ENCODE measurements at regions not wholly inside any gene's neighbourhood (a gene's known extent, or its start where the extent isn't known, plus 50 kb on each side); places are given as distances from the start of the nearest gene placed in this dataset.

GRCh38 chr11:92703449-92703830, 266.0 kb upstream of the MTNR1B start:
- 8% methylated on average over 3 of the region's 3 CpGs for WGBS (ENCODE audit: low lambda C conversion rate)
- peaks cover 5 to 36% of the 10 kb centered on the region in 2 experiments for H3K4me1 ChIP-seq (ENCODE audit: control insufficient read depth in 1 of 2, insufficient read depth in 2 of 2, low read depth in 1 of 2, low read length in 1 of 2)
- no peak for DNase-seq
- H3K9ac ChIP-seq, result peak overlapping the region; percentile 77
- no peaks in the 10 kb centered on the region for H3K9me2 ChIP-seq
- TF ChIP-seq MEF2A (IDR thresholded peaks at IDR 0.05; ENCODE audit: borderline replicate concordance, low read depth) (peak; percentile 20; the same call in 1 of the 2 replicates), ZBTB33 (IDR thresholded peaks at IDR 0.05; ENCODE audit: borderline replicate concordance, low read depth) (no peak), FOSL2 (IDR thresholded peaks at IDR 0.05; ENCODE audit: borderline replicate concordance, low read depth) (peak; percentile 28; the same call in 1 of the 2 replicates), JUND (IDR thresholded peaks at IDR 0.05) (0 out of 2 replicates have a peak, but pooled peaks have one; percentile 10), MAX (IDR thresholded peaks at IDR 0.05; ENCODE audit: low read depth) (0 out of 2 replicates have a peak, but pooled peaks have one; percentile 11), RFX5 (IDR thresholded peaks at IDR 0.05; ENCODE audit: low read length) (no peak), NFIC (IDR thresholded peaks at IDR 0.05; ENCODE audit: borderline replicate concordance) (peak; percentile 85), GATA2 (CRISPR knock-in tag; IDR thresholded peaks at IDR 0.05) (no peak)
- peaks cover 43% of the 10 kb centered on the region for H3F3A ChIP-seq (replicated peaks; ENCODE audit: insufficient read depth)
- no peaks in the 10 kb centered on the region for H3K27me3 ChIP-seq (ENCODE audit: insufficient read depth)
- peak overlapping the region; percentile 32; the same call in 1 of the 2 replicates for H2AFZ ChIP-seq (ENCODE audit: low read depth)
- H3K27ac ChIP-seq (ENCODE audit: low read depth in 2 of 2, low read length in 1 of 2), result peak overlapping the region; percentile 29 to 98; a peak in 3 of 4 replicates
- H3K36me3 ChIP-seq (replicated peaks in 1 of 2; ENCODE audit: control insufficient read depth in 1 of 2, insufficient read depth in 2 of 2, low read length in 1 of 2), result no peaks in the 10 kb centered on the region
- ChIA-PET CTCF (interaction anchor here (0.9 to 1.1 kb wide), 3 partner anchors 16 to 535 kb away, joined by 3 read pairs; no protein-coding TSS in a partner anchor), POLR2A (interaction anchor here (1.0 kb wide), 1 partner anchor 15 kb away, joined by 3 read pairs; no protein-coding TSS in a partner anchor)
- H3K4me2 ChIP-seq, result peak overlapping the region; percentile 35; the same call in 1 of the 2 replicates
- no peaks in the 10 kb centered on the region for H3K9me3 ChIP-seq
- H3K79me2 ChIP-seq (ENCODE audit: insufficient read depth), result no peaks in the 10 kb centered on the region
- H3K4me3 ChIP-seq (ENCODE audit: low read depth in 2 of 2, low read length in 1 of 2), result no peak overlapping the region
- no peaks in the 10 kb centered on the region for H4K20me1 ChIP-seq (ENCODE audit: insufficient read depth)

GRCh38 chr11:92707173-92707619, 262.3 kb upstream of the MTNR1B start:
- no peak overlapping the region; the same call in 1 of the 2 replicates for H3K9ac ChIP-seq
- ChIA-PET POLR2A (no interaction called here), CTCF (interaction anchor here (1.0 kb wide), 1 partner anchor 38 kb away, joined by 4 read pairs; no protein-coding TSS in a partner anchor)
- no peaks in the 10 kb centered on the region for H3K79me2 ChIP-seq (ENCODE audit: insufficient read depth)
- peak overlapping the region in 1 of 2 experiments; percentile 67; a peak in 3 of 4 replicates for H3K27ac ChIP-seq (ENCODE audit: low read depth in 2 of 2, low read length in 1 of 2)
- H3K4me1 ChIP-seq (ENCODE audit: control insufficient read depth in 1 of 2, insufficient read depth in 2 of 2, low read depth in 1 of 2, low read length in 1 of 2), result peaks cover 3 to 40% of the 10 kb centered on the region in 2 experiments
- no peaks in the 10 kb centered on the region for H3K9me3 ChIP-seq
- no peaks in the 10 kb centered on the region for H4K20me1 ChIP-seq (ENCODE audit: insufficient read depth)
- peak overlapping the region; percentile 67 for H3K4me2 ChIP-seq
- no peak overlapping the region for H2AFZ ChIP-seq (ENCODE audit: low read depth)
- WGBS (ENCODE audit: low lambda C conversion rate), result 96% methylated on average over 3 of the region's 3 CpGs
- H3K9me2 ChIP-seq, result no peaks in the 10 kb centered on the region
- peaks cover 43% of the 10 kb centered on the region for H3F3A ChIP-seq (replicated peaks; ENCODE audit: insufficient read depth)
- no peak for DNase-seq
- H3K36me3 ChIP-seq (replicated peaks in 1 of 2; ENCODE audit: control insufficient read depth in 1 of 2, insufficient read depth in 2 of 2, low read length in 1 of 2), result no peaks in the 10 kb centered on the region
- H3K4me3 ChIP-seq (ENCODE audit: low read depth in 2 of 2, low read length in 1 of 2), result no peak overlapping the region
- H3K27me3 ChIP-seq (ENCODE audit: insufficient read depth), result no peaks in the 10 kb centered on the region
- TF ChIP-seq GATA2 (CRISPR knock-in tag; IDR thresholded peaks at IDR 0.05) (no peak), NFIC (IDR thresholded peaks at IDR 0.05; ENCODE audit: borderline replicate concordance) (no peak), JUND (IDR thresholded peaks at IDR 0.05) (no peak), EP300 (IDR thresholded peaks at IDR 0.05; ENCODE audit: borderline replicate concordance in 1 of 2, low read depth in 1 of 2, low read length in 1 of 2) (no peak), RAD21 (IDR thresholded peaks at IDR 0.05; ENCODE audit: low read length) (no peak), FOXJ3 (CRISPR knock-in tag; IDR thresholded peaks at IDR 0.05) (no peak), USF1 (IDR thresholded peaks at IDR 0.05; ENCODE audit: borderline replicate concordance, low read depth) (no peak), RCOR1 (IDR thresholded peaks at IDR 0.05; ENCODE audit: low read length) (no peak), MAX (IDR thresholded peaks at IDR 0.05; ENCODE audit: low read depth) (no peak), POLR2AphosphoS5 (IDR thresholded peaks at IDR 0.05; ENCODE audit: low read depth, low read length) (no peak), NRF1 (IDR thresholded peaks at IDR 0.05; ENCODE audit: low read depth, low read length) (no peak), MEF2A (IDR thresholded peaks at IDR 0.05; ENCODE audit: borderline replicate concordance, low read depth) (no peak), RXRA (IDR thresholded peaks at IDR 0.05; ENCODE audit: borderline replicate concordance, low read depth) (no peak), TEAD4 (IDR thresholded peaks at IDR 0.05; ENCODE audit: borderline replicate concordance, insufficient read depth) (no peak), FOSL2 (IDR thresholded peaks at IDR 0.05; ENCODE audit: borderline replicate concordance, low read depth) (no peak), TCF12 (IDR thresholded peaks at IDR 0.05) (no peak), MXI1 (IDR thresholded peaks at IDR 0.05; ENCODE audit: low read depth, low read length) (no peak)

Data from SK-N-SH (cell line).